ENCODE measurements at regions not wholly inside any gene's neighbourhood (a gene's known extent, or its start where the extent isn't known, plus 50 kb on each side); places are given as distances from the start of the nearest gene placed in this dataset.
"Not testable (repeated sequence)": the region's sequence is repeated elsewhere in the genome, so short reads cannot be mapped to it uniquely, and the experiment has no call there.

GRCh38 chr6:115487331-115487730 lies 573.4 kb downstream of the FRK start:
- Mint-ChIP-seq H3K27me3 (no peaks in the 10 kb centered on the region), H3K4me1 (no peaks in the 10 kb centered on the region), H3K27ac (ENCODE audit: low read depth) (no peak overlapping the region), H3K9me3 (peaks cover 13% of the 10 kb centered on the region), H3K4me3 (no peak overlapping the region), H3K36me3 (ENCODE audit: insufficient read depth) (no peaks in the 10 kb centered on the region)
- ATAC-seq (replicated peaks; ENCODE audit: extremely low read depth, poor library complexity, severe bottlenecking) (no peak), DNase-seq (ENCODE audit: low spot score in 2 of 2) (no peak)

DNA sequence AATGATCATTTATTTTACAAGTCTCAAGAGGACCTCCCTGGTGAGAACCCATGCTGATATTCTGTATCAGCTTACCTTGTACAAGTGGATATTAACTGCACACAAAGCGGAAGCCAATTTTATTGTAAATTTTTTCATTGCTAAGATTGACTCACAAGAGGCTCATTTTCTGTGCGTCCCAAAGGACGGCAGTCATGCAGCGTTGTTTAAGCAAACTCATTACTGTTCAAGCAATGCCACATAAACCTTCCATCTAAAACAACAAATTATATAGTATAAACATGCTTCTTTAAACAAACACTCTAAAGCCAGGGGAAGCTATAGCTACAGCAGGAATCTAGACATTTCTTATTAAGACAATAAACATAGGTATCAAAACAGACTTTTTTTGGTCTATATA lies 575.3 kb downstream of the FRK start:
- Mint-ChIP-seq H3K27me3 (no peaks in the 10 kb centered on the region), H3K36me3 (ENCODE audit: insufficient read depth) (no peaks in the 10 kb centered on the region), H3K27ac (ENCODE audit: low read depth) (no peak overlapping the region), H3K4me3 (no peak overlapping the region), H3K9me3 (peaks cover 13% of the 10 kb centered on the region), H3K4me1 (no peaks in the 10 kb centered on the region)
- no peak for DNase-seq (ENCODE audit: low spot score in 2 of 2)
- no peak for ATAC-seq (replicated peaks; ENCODE audit: extremely low read depth, poor library complexity, severe bottlenecking)

DNA sequence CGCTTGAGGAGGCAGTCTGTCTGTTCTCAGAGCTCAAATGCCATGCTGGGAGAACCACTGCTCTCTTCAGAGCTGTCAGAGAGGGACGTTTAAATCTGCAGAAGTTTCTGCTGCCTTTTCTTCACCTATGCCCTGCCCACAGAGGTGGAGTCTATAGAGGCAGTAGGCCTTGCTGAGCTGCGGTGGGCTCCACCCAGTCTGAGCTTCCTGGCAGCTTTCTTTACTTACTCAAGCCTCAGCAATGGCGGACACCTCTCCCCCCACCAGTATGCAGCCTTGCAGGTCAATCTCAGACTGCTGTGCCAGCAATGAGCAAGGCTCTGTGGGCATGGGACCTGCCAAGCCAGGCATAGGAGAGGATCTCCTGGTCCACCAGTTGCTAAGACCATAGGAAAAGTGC lies 580.1 kb downstream of the FRK start:
- not testable (repeated sequence) for H3K4me1 Mint-ChIP-seq; H3K27ac Mint-ChIP-seq (ENCODE audit: low read depth); H3K36me3 Mint-ChIP-seq (ENCODE audit: insufficient read depth); H3K4me3 Mint-ChIP-seq; ATAC-seq (replicated peaks; ENCODE audit: extremely low read depth, poor library complexity, severe bottlenecking); DNase-seq (ENCODE audit: low spot score in 2 of 2); H3K27me3 Mint-ChIP-seq
- H3K9me3 Mint-ChIP-seq = peaks cover 18% of the 10 kb centered on the region

- DNase-seq (ENCODE audit: low spot score in 2 of 2) = no peak
- ATAC-seq (replicated peaks; ENCODE audit: extremely low read depth, poor library complexity, severe bottlenecking) = no peak
- Mint-ChIP-seq H3K4me1 (no peaks in the 10 kb centered on the region), H3K27ac (ENCODE audit: low read depth) (no peak overlapping the region), H3K4me3 (no peak overlapping the region), H3K27me3 (no peaks in the 10 kb centered on the region), H3K36me3 (ENCODE audit: insufficient read depth) (no peaks in the 10 kb centered on the region), H3K9me3 (peaks cover 22% of the 10 kb centered on the region)
These were observed 586.1 kb downstream of the FRK start for GRCh38 chr6:115474443-115475041.

DNA sequence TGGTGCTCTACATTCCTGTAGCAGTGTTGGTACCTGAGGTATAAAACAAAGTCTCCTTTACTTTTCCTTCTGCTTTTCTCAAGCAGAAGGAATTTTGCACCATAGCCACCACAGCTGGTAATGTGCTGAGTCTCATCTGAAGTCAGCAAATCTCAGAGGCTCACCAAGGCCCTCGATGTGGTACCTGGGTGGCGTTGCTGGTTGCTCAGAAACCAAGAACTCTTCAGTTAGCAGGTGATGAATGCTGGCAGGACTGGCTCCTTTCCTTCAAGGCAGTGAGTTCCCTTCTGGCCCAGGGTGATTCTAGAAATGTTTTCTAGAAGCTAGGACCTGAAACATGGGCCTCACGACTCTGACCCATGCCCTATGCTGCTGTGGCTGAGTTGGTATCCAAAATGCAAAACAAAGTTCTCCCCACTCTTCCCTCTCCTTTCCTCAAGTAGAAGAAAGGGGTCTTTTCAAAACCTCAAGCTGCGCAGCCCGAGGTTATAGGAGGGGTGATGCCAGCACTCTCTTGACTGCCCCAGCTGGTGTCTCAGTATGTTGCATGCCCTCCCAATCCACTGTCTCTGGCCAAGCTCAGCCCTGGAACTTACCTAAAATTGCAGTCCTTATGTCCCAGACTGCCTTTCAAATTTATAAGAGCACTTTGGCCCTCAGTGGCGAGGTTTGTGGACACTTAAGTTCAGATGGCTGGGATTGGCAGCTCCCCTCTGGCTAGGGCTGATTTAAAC lies 592.3 kb downstream of the FRK start:
- Mint-ChIP-seq H3K27ac (ENCODE audit: low read depth) (no peak overlapping the region), H3K9me3 (peaks cover 36% of the 10 kb centered on the region), H3K4me1 (no peaks in the 10 kb centered on the region), H3K4me3 (no peak overlapping the region), H3K27me3 (no peaks in the 10 kb centered on the region), H3K36me3 (ENCODE audit: insufficient read depth) (no peaks in the 10 kb centered on the region)
- ATAC-seq (replicated peaks; ENCODE audit: extremely low read depth, poor library complexity, severe bottlenecking) = no peak
- DNase-seq (ENCODE audit: low spot score in 2 of 2) = no peak

GRCh38 chr6:115467726-115468125 lies 593.0 kb downstream of the FRK start:
- no peak overlapping the region for H3K27ac Mint-ChIP-seq (ENCODE audit: low read depth)
- H3K4me1 Mint-ChIP-seq = no peaks in the 10 kb centered on the region
- ATAC-seq (replicated peaks; ENCODE audit: extremely low read depth, poor library complexity, severe bottlenecking) (no peak), DNase-seq (ENCODE audit: low spot score in 2 of 2) (no peak)
- H3K27me3 Mint-ChIP-seq = no peaks in the 10 kb centered on the region
- H3K9me3 Mint-ChIP-seq = peaks cover 35% of the 10 kb centered on the region
- H3K36me3 Mint-ChIP-seq (ENCODE audit: insufficient read depth) = no peaks in the 10 kb centered on the region
- H3K4me3 Mint-ChIP-seq = no peak overlapping the region

DNA sequence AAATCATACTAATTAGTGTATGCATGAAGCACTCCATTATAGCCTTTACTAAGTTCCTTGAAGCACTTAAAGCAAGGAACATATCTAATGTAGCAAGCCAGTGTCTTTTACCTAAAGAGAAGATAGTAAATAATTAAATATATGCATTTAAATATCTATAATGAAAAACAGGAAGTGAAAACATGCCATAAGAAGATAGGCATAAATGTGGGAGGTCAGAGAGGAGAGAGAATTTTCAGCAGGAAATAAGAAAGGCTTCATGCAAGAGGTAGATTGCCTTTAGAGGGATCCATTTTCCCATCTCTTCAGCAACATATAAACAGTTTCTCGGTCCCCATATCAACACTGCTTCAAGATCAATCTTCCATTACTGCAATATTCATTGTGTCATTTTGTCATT lies 599.8 kb downstream of the FRK start:
- Mint-ChIP-seq H3K27ac (ENCODE audit: low read depth) (no peak overlapping the region), H3K4me3 (no peak overlapping the region), H3K9me3 (peaks cover 28% of the 10 kb centered on the region), H3K27me3 (no peaks in the 10 kb centered on the region), H3K4me1 (no peaks in the 10 kb centered on the region), H3K36me3 (ENCODE audit: insufficient read depth) (no peaks in the 10 kb centered on the region)
- no peak for ATAC-seq (replicated peaks; ENCODE audit: extremely low read depth, poor library complexity, severe bottlenecking)
- no peak for DNase-seq (ENCODE audit: low spot score in 2 of 2)

DNA sequence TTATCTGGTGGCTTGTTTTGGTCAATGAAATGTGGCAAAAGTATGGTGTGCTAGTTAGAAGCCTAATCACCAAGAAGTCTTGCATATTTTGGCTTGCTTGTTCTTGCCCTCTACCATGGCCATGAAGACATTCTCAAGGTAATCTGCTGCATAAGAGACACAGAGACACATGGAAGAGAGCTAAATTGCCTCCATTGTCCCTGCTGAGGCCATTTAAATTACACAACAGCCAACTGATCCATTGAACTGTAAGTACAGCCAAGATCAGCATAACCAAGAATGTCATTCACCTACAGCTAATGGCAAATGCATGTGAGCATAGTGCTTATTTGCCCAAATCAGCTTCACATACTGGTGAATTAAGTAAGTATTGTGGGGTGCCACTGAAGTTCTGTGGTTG lies 603.8 kb downstream of the FRK start:
- H3K36me3 Mint-ChIP-seq (ENCODE audit: insufficient read depth) = no peaks in the 10 kb centered on the region
- DNase-seq (ENCODE audit: low spot score in 2 of 2) (no peak), ATAC-seq (replicated peaks; ENCODE audit: extremely low read depth, poor library complexity, severe bottlenecking) (no peak)
- H3K27me3 Mint-ChIP-seq = no peaks in the 10 kb centered on the region
- no peak overlapping the region for H3K4me3 Mint-ChIP-seq
- H3K9me3 Mint-ChIP-seq = peaks cover 5% of the 10 kb centered on the region
- H3K27ac Mint-ChIP-seq (ENCODE audit: low read depth) = no peak overlapping the region
- no peaks in the 10 kb centered on the region for H3K4me1 Mint-ChIP-seq

DNA sequence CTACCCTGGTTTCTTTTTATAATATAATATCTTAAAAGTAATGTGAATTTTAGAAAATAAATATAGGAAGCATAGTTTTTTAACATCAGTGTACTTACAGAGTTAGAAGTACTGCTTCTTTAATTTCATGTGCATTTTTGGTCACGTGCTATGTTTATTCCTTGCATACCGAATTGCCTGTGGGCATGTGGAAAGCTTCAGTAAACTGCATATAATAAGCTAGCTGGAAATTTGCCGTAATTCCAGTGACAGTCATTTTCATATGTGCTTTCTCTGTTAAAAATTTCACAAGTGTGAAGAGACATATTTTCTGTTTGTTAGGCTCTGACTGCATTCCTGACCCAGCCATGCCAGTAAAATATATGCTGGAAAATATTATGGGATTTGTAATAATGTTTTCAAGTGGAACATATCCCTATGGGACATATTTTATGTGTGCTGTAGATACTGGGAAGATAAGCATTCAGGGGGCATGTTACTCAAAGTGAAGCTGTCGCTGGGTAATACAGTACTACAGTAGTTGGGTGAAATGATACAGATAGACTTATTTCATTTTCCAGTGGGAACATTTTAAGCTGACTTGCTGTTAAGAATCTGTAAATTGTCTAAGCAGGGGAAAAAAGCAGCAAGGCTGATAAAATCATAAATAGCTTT lies 616.7 kb downstream of the FRK start:
- ATAC-seq (replicated peaks; ENCODE audit: extremely low read depth, poor library complexity, severe bottlenecking) = no peak
- H3K4me3 Mint-ChIP-seq = no peak overlapping the region
- no peak overlapping the region for H3K27ac Mint-ChIP-seq (ENCODE audit: low read depth)

DNA sequence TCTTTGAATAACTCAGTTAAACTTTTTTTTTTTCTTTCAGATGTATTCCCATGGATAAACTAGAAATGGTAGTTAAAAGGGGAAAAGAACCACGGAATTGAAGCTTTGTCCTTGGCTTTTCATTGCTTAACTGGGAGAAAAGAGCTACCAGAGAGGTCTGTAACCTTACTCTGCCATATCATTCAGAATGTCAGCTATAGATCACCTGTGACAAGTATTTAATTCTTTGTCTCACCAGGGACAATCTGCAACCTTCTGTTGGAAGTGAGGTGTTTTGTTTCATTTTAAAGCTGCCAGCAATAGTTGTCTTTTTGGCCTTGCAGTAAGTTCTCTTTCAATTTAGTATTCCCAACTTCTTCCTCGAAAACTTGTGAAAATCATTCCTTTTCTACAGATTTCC lies 618.4 kb downstream of the FRK start:
- H3K4me1 Mint-ChIP-seq = no peaks in the 10 kb centered on the region
- H3K27ac Mint-ChIP-seq (ENCODE audit: low read depth) = no peak overlapping the region
- peaks cover 15% of the 10 kb centered on the region for H3K9me3 Mint-ChIP-seq
- no peak for ATAC-seq (replicated peaks; ENCODE audit: extremely low read depth, poor library complexity, severe bottlenecking)
- no peak for DNase-seq (ENCODE audit: low spot score in 2 of 2)
- no peaks in the 10 kb centered on the region for H3K27me3 Mint-ChIP-seq
- H3K36me3 Mint-ChIP-seq (ENCODE audit: insufficient read depth) = no peaks in the 10 kb centered on the region
- no peak overlapping the region for H3K4me3 Mint-ChIP-seq

More for the DNA sequence above, 616.7 kb downstream of the FRK start:
- H3K27me3 Mint-ChIP-seq = no peaks in the 10 kb centered on the region
- no peak for DNase-seq (ENCODE audit: low spot score in 2 of 2)
- H3K9me3 Mint-ChIP-seq = peaks cover 15% of the 10 kb centered on the region
- H3K36me3 Mint-ChIP-seq (ENCODE audit: insufficient read depth) = no peaks in the 10 kb centered on the region
- no peaks in the 10 kb centered on the region for H3K4me1 Mint-ChIP-seq

GRCh38 chr6:115441651-115442050 lies 619.0 kb downstream of the FRK start:
- Mint-ChIP-seq H3K27ac (ENCODE audit: low read depth) (no peak overlapping the region), H3K9me3 (peaks cover 15% of the 10 kb centered on the region), H3K27me3 (no peaks in the 10 kb centered on the region), H3K4me3 (no peak overlapping the region), H3K36me3 (ENCODE audit: insufficient read depth) (no peaks in the 10 kb centered on the region), H3K4me1 (no peaks in the 10 kb centered on the region)
- ATAC-seq (replicated peaks; ENCODE audit: extremely low read depth, poor library complexity, severe bottlenecking) (no peak), DNase-seq (ENCODE audit: low spot score in 2 of 2) (no peak)

DNA sequence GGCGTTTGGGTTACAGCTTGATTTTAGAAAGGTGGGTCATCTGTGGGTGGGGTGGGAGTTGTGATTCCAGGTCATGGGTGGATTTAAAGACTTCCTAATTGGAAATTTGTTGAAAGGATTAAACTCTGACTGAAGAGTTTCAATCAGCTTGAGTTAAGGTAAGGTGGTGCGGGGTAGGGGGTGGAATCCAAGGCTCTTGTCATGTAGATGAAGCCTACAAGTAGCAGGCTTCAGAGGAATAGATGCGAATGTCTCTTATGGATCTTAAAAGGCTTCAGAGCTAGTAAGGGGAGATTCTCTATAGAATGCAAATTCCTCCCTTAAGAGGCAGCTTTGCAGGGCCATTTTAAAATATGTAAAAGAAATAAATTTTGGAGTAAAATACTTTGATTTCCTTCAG lies 645.3 kb downstream of the FRK start:
- Mint-ChIP-seq H3K27ac (ENCODE audit: low read depth) (no peak overlapping the region), H3K27me3 (no peaks in the 10 kb centered on the region), H3K36me3 (ENCODE audit: insufficient read depth) (no peaks in the 10 kb centered on the region), H3K9me3 (peaks cover 10% of the 10 kb centered on the region), H3K4me1 (no peaks in the 10 kb centered on the region), H3K4me3 (no peak overlapping the region)
- no peak for DNase-seq (ENCODE audit: low spot score in 2 of 2)
- no peak for ATAC-seq (replicated peaks; ENCODE audit: extremely low read depth, poor library complexity, severe bottlenecking)

DNA sequence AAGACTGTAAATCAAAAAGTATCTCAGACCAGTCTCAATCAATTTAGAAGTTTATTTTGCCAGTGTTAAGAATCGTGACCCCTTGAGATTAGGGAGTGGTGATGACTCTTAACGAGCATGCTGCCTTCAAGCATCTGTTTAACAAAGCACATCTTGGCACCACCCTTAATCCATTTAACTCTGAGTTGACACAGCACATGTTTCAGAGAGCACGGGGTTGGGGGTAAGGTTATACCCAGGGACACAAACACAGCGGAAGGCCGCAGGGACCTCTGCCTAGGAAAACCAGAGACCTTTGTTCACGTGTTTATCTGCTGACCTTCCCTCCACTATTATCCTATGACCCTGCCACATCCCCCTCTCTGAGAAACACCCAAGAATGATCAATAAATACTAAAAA lies 645.8 kb downstream of the FRK start:
- H3K36me3 Mint-ChIP-seq (ENCODE audit: insufficient read depth); H3K4me3 Mint-ChIP-seq; H3K27me3 Mint-ChIP-seq; H3K27ac Mint-ChIP-seq (ENCODE audit: low read depth); H3K4me1 Mint-ChIP-seq; ATAC-seq (replicated peaks; ENCODE audit: extremely low read depth, poor library complexity, severe bottlenecking); DNase-seq (ENCODE audit: low spot score in 2 of 2): not testable (repeated sequence)
- peaks cover 10% of the 10 kb centered on the region for H3K9me3 Mint-ChIP-seq

All from central memory CD8-positive, alpha-beta T cell (primary cell).